GM23338 (cell line): ENCODE measurements at regions not wholly inside any gene's neighbourhood (a gene's known extent, or its start where the extent isn't known, plus 50 kb on each side); places are given as distances from the start of the nearest gene placed in this dataset.

ENCODE experiments used
- ATAC-seq: fragments of 200-7000 bp; cut with Tn5 transposase; 3 replicates; pipeline ENCODE4 v1.9.1; 2020
- DNase-seq: peaks from one replicate; pipeline ENCODE4 v3.0.0-alpha.2; 2015; ENCODE audit warnings: low spot score
- H2AFZ ChIP-seq: fragments of 200-600 bp; sonication (generic); 2 replicates; pipeline ENCODE4 v1.8.0; 2016; ENCODE audit warnings: antibody characterized with exemption, mild to moderate bottlenecking, moderate library complexity
- H3F3A ChIP-seq: fragments of 200-600 bp; sonication (generic); replicated peaks from 2 replicates; pipeline ENCODE4 v1.8.0; 2017; ENCODE audit warnings: antibody characterized with exemption, mixed run types, low read depth
- H3K27ac ChIP-seq: fragments of 200-600 bp; sonication (generic); 2 replicates; pipeline ENCODE4 v1.6.1; 2016; ENCODE audit warnings: low read depth
- H3K27me3 ChIP-seq: fragments of 200-600 bp; sonication (generic); 2 replicates; pipeline ENCODE4 v1.8.0; 2016; ENCODE audit warnings: mild to moderate bottlenecking, mixed run types, moderate library complexity; ENCODE audit not compliant: insufficient read depth
- H3K36me3 ChIP-seq: fragments of 200-600 bp; sonication (generic); 2 replicates; pipeline ENCODE4 v1.8.0; 2016; ENCODE audit warnings: mild to moderate bottlenecking; ENCODE audit not compliant: insufficient read depth
- H3K4me1 ChIP-seq: fragments of 200-600 bp; sonication (generic); 2 replicates; pipeline ENCODE4 v1.8.0; 2016; ENCODE audit warnings: mild to moderate bottlenecking, moderate library complexity; ENCODE audit not compliant: insufficient read depth
- H3K4me2 ChIP-seq: fragments of 200-600 bp; sonication (generic); 2 replicates; pipeline ENCODE4 v1.7.1; 2017; ENCODE audit warnings: mixed run types
- H3K4me3 ChIP-seq: fragments of 200-600 bp; sonication (generic); 2 replicates; pipeline ENCODE4 v1.6.1; 2016; ENCODE audit warnings: mixed run types
- H3K79me2 ChIP-seq: fragments of 200-600 bp; sonication (generic); replicated peaks from 2 replicates; pipeline ENCODE4 v1.8.0; 2017; ENCODE audit warnings: mild to moderate bottlenecking; ENCODE audit not compliant: insufficient read depth
- H3K9me2 ChIP-seq: fragments of 200-600 bp; sonication (generic); 2 replicates; pipeline ENCODE4 v1.8.0; 2017; ENCODE audit not compliant: insufficient read depth
- H4K20me1 ChIP-seq: fragments of 200-600 bp; sonication (generic); replicated peaks from 2 replicates; pipeline ENCODE4 v1.8.0; 2017; ENCODE audit warnings: mild to moderate bottlenecking; ENCODE audit not compliant: insufficient read depth
- H3K27ac Mint-ChIP-seq: 2 replicates; pipeline ENCODE4 v1.8.0; 2020; ENCODE audit warnings: inconsistent platforms, mild to moderate bottlenecking, moderate library complexity, mixed read lengths
- H3K27me3 Mint-ChIP-seq: 3 replicates; pipeline ENCODE4 v1.8.0; 2022; ENCODE audit warnings: low read depth, mild to moderate bottlenecking, moderate library complexity, mixed read lengths, inconsistent platforms; ENCODE audit not compliant: insufficient read depth, poor library complexity
- H3K36me3 Mint-ChIP-seq: 3 replicates; pipeline ENCODE4 v1.8.0; 2021; ENCODE audit warnings: low read depth, mild to moderate bottlenecking, inconsistent platforms, moderate library complexity, mixed read lengths
- H3K4me1 Mint-ChIP-seq: 3 replicates; pipeline ENCODE4 v1.8.0; 2020; ENCODE audit warnings: mild to moderate bottlenecking, inconsistent platforms, mixed read lengths
- H3K4me3 Mint-ChIP-seq: 3 replicates; pipeline ENCODE4 v1.8.0; 2021; ENCODE audit warnings: moderate library complexity, mild to moderate bottlenecking, inconsistent platforms, mixed read lengths
- H3K9me3 Mint-ChIP-seq: 3 replicates; pipeline ENCODE4 v1.8.0; 2020; ENCODE audit warnings: moderate library complexity, mild to moderate bottlenecking, inconsistent platforms, mixed read lengths
- NANOG ChIP-seq: IDR thresholded peaks from 2 replicates; pipeline ENCODE4 v1.6.1; 2016; ENCODE audit warnings: antibody characterized with exemption, borderline replicate concordance
- POLR2AphosphoS5 ChIP-seq: IDR thresholded peaks from 2 replicates; pipeline ENCODE4 v1.6.1; 2016; ENCODE audit warnings: antibody characterized with exemption, low read depth
- REST ChIP-seq: IDR thresholded peaks from one replicate; pipeline ENCODE4 v1.6.1; 2018; ENCODE audit warnings: antibody characterized with exemption; ENCODE audit not compliant: unreplicated experiment
- STAT1 ChIP-seq: IDR thresholded peaks from one replicate; pipeline ENCODE4 v1.6.1; 2016; ENCODE audit warnings: antibody characterized with exemption; ENCODE audit not compliant: unreplicated experiment
- ZNF331 ChIP-seq: fragments of 250-450 bp; sonication (Bioruptor Pico); IDR thresholded peaks from 2 replicates; pipeline ENCODE4 v1.5.0; 2020; ENCODE audit warnings: low read depth, mild to moderate bottlenecking, moderate library complexity
- ZNF462 ChIP-seq: fragments of 250-450 bp; sonication (Bioruptor Pico); IDR thresholded peaks from 2 replicates; pipeline ENCODE4 v1.5.0; 2020; ENCODE audit warnings: mild to moderate bottlenecking, moderate library complexity

GRCh38 chrX:39514801-39515200 is 583.0 kb downstream of the BCOR start (continued):
- TF ChIP-seq ZNF462 (no peak), NANOG (no peak)

GRCh38 chrX:39516427-39516841 is 581.3 kb downstream of the BCOR start:
- H3F3A ChIP-seq: no peaks in the 10 kb centered on the region

More at GRCh38 chrX:39516427-39516841, 581.3 kb downstream of the BCOR start:
- Mint-ChIP-seq H3K9me3 (no peaks in the 10 kb centered on the region), H3K4me3 (no peak overlapping the region), H3K27me3 (peaks cover 3% of the 10 kb centered on the region), H3K36me3 (no peaks in the 10 kb centered on the region), H3K4me1 (peaks cover 14% of the 10 kb centered on the region), H3K27ac (no peak overlapping the region)
- Histone ChIP-seq H3K4me3 (no peak overlapping the region), H3K4me1 (no peaks in the 10 kb centered on the region), H2AFZ (no peak overlapping the region), H3K9me2 (no peaks in the 10 kb centered on the region), H4K20me1 (no peaks in the 10 kb centered on the region), H3K4me2 (no peak overlapping the region), H3K79me2 (no peaks in the 10 kb centered on the region), H3K36me3 (no peaks in the 10 kb centered on the region), H3K27ac (no peak overlapping the region), H3K27me3 (no peaks in the 10 kb centered on the region)
- TF ChIP-seq POLR2AphosphoS5 (no peak), ZNF331 (CRISPR knock-in tag) (no peak), STAT1 (no peak), REST (no peak)
- no peak for ATAC-seq
- DNase-seq: no peak
